HG03064 (cell line): ENCODE measurements at regions not wholly inside any gene's neighbourhood (a gene's known extent, or its start where the extent isn't known, plus 50 kb on each side); places are given as distances from the start of the nearest gene placed in this dataset.

ENCODE experiments used
- ATAC-seq: cut with Tn5 transposase; IDR thresholded peaks from one replicate; pipeline ENCODE4 v1.9.1; 2021; ENCODE audit warnings: low read depth; ENCODE audit not compliant: unreplicated experiment

GRCh38 chr5:54859316-54859715 is 126.1 kb downstream of the ESM1 start:
- ATAC-seq = no peak

DNA sequence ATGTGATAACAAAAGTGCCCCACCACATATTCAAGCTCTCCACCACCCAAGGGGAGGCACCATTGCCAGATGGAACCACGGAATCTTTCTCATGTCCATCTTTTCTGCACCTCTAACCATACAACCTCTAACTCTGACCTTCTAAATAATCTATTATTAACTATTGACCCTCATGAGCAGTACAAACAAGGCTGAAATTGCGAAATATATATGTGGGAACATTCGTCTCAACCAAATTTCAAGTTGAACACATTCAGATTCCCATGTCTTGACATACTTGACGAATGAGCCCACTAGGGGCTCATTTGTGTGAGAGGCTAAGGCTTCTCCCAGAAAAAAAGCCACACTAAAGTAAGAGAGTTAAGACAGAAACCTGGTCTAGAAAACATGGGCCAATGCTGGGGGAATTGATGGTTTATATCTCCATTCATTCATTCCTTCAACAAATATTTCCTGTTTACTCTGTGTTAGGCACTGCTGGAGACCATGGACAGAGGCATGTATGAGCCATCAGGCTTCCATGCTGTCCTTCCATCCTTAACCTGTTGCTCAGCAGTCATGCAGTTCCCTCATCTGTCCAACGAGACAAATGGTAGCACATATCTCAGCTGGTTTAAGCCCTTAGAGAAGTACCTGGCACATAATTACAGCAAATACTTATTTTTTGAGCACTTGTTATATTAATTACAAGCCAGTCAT is 130.4 kb downstream of the ESM1 start:
- no peak for ATAC-seq

DNA sequence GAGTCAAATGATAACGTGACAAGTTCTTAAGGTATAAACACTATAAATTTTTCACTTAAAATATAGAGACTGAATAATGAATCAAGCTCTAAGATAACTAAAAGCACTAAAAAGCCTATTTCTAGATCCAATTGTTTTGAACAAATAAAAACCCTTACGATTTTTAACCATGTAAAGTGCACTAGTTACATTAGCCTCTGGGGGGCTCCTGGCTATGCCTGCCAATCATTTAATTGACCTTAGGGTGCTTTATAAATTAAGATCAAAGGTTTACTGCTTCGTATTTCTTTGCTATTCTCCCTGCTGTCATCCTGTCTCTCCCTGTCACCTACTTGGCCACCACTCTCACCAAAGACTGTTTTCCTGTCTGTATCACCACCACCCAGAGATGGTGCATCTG is 133.4 kb downstream of the ESM1 start:
- no peak for ATAC-seq

DNA sequence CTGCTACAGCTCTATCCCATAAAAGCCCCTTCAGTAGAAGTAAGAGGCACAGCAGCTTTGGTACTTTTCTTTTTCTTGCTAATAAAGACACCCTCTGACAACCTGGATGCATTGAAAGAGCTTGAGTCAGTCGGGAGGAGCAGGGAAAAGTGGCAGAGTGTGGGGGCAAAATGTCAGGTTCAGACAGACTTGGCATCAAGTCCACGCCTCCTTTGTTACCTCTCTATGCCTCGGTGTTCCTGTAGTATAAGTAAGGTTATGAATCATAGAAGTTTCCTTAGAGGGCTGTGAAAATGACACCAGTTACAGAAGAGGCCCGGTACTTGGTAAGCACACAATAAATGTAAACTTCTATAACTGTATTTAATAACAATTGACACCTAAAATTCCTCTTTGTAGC is 133.9 kb downstream of the ESM1 start:
- no peak for ATAC-seq

DNA sequence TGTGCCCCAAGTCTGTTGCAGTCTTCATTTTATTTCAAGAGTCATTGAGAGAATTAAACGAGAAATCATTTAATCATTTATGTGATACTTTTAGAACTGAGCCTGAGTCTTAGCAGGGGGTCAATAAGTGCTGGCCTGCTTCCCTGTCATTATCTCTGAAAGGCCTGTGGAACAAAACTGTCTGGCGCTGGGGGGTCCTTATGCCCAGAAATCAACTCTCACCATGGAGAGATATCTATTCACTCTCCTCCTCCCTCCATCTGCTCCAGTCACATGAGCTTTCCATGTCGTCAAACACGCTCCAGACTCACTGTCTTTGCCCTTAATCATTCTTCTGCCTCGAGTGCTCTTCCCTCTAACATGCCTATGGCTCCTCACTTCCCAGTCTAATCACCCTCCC is 136.8 kb downstream of the ESM1 start:
- no peak for ATAC-seq

GRCh38 chr5:54845567-54845941 is 139.8 kb downstream of the ESM1 start:
- ATAC-seq = no peak

DNA sequence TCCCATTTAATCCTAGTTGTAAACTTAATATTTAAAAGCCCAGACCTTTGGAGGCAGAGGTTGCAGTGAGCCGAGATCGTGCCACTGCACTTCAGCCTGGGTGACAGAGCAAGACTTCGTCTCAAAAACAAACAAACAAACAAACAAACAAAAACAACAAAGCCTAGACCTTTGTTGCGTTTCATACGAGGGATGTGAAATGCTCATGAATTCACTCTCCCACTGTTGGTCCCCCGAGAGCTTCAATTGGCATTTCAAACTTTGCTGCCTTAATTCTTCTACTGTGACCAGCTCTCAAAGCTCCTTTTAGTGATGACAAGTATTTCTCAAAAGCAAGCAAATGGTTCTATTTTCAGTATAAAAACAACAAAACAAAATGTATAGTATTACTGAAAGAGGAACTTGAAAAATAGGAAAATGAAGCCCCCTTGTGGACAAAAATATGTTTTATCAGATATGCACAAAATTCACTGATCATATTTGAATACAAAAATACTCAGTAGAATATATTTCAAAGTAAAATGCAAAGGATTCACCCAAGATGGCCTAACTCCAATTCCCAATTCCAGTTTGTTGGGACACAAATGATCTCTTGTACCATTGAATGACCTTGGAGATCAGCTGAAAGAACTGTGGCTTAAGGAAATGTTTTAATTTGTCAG is 140.4 kb downstream of the ESM1 start:
- ATAC-seq = no peak

DNA sequence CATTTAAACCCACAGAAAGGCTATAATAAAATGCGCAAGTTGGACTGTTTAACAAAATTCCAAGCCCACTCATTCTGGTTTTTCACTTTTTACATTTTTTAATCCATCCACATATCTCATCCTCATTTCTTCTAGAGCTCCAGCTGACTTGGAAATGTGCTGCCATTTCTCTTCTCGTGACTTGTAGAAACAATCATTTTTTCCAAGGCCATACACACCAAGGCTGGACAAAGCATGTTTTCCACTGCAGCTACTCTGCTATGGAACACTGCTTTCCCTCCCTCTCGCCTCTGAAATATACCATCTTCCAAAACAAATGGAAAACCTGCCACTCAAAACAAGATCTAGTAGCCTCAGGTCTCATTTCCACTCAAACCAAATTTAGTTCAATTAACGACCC is 141.1 kb downstream of the ESM1 start:
- no peak for ATAC-seq

DNA sequence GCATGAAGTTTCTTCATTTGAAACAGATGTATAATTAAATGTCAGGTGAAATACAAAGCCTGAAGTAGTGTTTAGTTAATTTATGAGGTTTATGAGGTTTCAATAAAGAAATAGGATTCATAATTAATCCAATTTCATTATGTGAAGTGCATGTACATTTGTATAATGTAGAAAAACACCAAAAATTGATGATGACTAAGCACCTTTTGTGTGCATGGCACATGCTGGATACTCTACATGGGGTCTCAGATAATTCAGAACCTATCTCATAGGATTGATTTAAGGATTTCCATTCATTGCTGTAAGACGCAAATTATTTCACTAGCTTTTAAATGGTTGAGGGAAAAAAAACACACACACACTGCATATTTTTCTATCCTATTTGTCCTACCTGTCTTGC is 143.9 kb downstream of the ESM1 start:
- no peak for ATAC-seq

DNA sequence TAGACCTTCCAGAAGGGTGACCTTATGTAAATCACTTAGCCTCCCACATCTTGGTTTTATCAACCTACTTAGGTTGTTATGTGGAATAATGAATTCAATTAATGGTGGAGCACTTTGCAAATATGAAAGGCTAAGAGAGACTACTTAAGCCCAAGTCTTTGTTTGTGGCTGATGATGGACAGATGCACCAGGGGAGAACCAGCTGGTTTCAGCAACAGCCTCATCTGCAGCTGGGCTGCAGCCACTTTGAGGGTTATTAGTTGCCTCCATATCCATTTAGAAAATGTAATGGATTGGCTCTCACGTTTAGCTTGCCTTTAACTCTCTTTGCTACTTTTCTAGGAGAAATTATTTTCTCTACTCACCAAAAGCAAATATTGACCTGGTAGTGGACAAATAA is 146.6 kb downstream of the ESM1 start:
- no peak for ATAC-seq

GRCh38 chr5:54837981-54838380 is 147.4 kb downstream of the ESM1 start:
- no peak for ATAC-seq

DNA sequence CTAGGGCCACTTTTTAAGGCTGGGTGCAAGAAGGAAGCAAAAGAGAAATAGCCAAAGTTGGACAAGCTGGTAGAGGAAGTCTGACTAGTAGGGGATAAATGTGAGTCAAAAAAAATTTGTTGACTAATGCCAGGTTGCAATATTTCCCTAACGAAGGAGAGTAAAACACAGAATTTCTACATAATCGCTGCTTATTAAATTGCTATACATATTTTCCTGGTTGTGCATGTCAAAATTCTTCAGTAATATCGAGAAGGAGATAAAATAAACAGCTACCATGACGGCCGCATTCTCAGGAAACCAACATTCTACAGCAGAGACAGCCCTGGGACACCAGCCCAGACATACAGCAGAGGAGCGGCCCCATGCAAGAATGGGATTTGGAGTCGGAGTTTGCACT is 148.3 kb downstream of the ESM1 start:
- no peak for ATAC-seq

- ATAC-seq = no peak
These were observed 149.7 kb downstream of the ESM1 start for GRCh38 chr5:54835647-54836046.

DNA sequence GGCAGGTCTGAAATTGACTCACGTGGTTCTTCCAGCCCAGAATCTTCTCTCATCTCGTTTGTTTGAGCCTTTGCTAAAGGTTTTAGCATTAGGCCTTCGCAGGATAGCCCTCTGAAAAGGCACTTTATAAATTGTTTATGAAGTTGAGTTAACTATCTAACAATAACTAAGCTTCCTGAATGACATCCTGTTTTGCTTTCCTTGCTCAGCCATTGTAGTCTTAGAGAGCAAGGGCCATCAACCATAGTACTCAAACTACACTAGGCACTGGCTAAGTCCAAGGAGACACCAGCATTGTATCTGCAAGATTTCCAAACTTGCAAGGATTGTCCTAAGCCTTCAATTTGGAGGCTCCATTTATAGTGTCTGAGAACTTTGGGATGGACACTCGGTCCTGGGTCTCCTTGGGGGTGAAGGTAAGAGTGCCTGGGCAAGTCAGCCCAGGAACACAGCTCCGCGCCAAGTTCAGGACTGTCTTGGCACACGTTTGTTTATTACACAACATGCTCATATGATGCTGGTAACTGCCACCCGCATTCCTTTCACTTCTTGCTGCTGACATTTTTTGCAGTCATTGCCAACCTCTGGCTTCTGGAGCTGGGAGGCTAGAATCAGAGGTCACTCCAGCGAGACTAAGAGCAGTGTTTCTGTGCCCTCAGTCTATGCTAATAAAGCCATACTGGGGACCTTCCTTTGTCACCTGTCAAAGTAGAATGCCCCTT is 151.1 kb downstream of the ESM1 start:
- no peak for ATAC-seq

- ATAC-seq = no peak
These were observed 151.8 kb downstream of the ESM1 start for GRCh38 chr5:54833590-54833989.

DNA sequence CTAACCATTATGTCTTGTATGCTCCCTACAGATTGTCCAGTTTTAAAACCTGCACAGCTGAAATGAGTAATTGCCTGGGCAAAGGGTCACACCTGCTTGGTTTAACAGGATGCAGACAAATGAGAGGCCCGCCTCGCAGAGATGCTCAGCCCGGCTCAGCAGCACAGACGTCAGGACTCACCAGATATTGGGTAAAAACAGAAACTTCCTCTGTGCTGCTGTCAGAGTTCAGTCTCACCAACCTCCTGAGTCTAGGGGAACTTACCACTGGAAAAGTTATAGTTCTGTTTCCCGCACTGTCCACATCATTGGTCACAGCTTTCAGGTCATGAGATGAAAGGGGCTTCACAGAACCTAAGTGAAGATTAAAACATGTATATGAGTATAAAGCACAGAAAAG is 152.5 kb downstream of the ESM1 start:
- no peak for ATAC-seq

- no peak for ATAC-seq
These were observed 153.3 kb downstream of the ESM1 start for GRCh38 chr5:54832045-54832444.

DNA sequence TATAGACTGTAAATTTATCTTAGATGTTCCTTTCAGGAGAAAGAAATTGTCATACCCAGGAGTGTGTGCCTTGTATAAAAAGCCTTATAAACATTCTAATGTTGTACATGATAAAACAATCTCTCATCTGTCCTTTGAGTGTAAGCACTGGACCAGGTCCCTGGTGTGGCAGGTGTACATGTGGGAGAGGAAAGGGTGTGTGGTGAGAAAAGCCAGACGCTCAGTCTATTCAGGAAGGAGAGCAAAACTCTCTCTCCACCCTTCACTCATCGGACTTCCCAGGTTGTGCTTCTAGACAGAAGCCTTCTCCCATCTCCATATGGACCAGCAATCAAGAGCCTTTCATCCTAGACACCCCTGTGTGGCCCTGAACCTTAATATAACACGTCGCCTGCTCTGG is 154.2 kb downstream of the ESM1 start:
- no peak for ATAC-seq

GRCh38 chr5:54829676-54830535 is 155.5 kb downstream of the ESM1 start:
- no peak for ATAC-seq

DNA sequence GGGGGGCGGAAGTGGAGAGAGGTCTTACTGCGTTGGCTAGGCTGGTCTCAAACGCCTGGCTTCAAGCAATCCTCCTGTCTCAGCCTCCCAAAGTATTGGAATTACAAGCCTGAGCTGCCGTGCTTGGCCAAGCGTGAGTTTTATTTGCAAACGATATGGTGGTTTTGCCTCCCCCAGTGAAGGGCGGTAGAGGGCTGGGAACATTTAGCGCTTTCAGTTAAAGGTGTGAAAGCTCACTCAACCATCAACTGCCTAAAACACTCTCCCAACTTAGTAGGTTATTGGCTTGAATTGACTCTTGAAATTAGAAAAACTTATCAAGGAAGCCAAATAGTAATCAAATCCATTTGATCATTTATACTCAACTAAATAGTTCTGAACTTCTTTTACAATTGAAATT is 156.3 kb downstream of the ESM1 start:
- no peak for ATAC-seq

- no peak for ATAC-seq
These were observed 157.2 kb downstream of the ESM1 start for GRCh38 chr5:54828151-54828550.
